ENCODE measurements at regions not wholly inside any gene's neighbourhood (a gene's known extent, or its start where the extent isn't known, plus 50 kb on each side); places are given as distances from the start of the nearest gene placed in this dataset.
"Not testable (repeated sequence)": the region's sequence is repeated elsewhere in the genome, so short reads cannot be mapped to it uniquely, and the experiment has no call there.

- Histone ChIP-seq H3K4me1 (ENCODE audit: control insufficient read depth, insufficient read depth, low read length) (peaks cover 4% of the 10 kb centered on the region), H3K36me3 (ENCODE audit: control insufficient read depth in 2 of 2, insufficient read depth in 2 of 2, low read length in 2 of 2) (no peaks in the 10 kb centered on the region), H3K9ac (ENCODE audit: low read length in 2 of 2) (no peak overlapping the region), H3K27me3 (ENCODE audit: control insufficient read depth in 1 of 2, insufficient read depth in 2 of 2, low read length in 2 of 2) (peaks cover 30 to 34% of the 10 kb centered on the region in 2 donors), H3K9me3 (ENCODE audit: control insufficient read depth in 2 of 2, low read length in 2 of 2) (no peaks in the 10 kb centered on the region), H3K27ac (ENCODE audit: low read length) (no peak overlapping the region), H3K4me3 (ENCODE audit: low read length in 2 of 2) (no peak overlapping the region)
These were observed 50.7 kb upstream of the TAC4 start for GRCh38 chr17:49898366-49899190.

GRCh38 chr17:49899191-49899485 lies 51.3 kb upstream of the TAC4 start:
- Histone ChIP-seq H3K4me3 (ENCODE audit: low read length in 2 of 2) (no peak overlapping the region), H3K9ac (ENCODE audit: low read length in 2 of 2) (no peak overlapping the region), H3K27me3 (ENCODE audit: control insufficient read depth in 1 of 2, insufficient read depth in 2 of 2, low read length in 2 of 2) (peaks cover 36 to 39% of the 10 kb centered on the region in 2 donors), H3K9me3 (ENCODE audit: control insufficient read depth in 2 of 2, low read length in 2 of 2) (no peaks in the 10 kb centered on the region), H3K27ac (ENCODE audit: low read length) (no peak overlapping the region), H3K4me1 (ENCODE audit: control insufficient read depth, insufficient read depth, low read length) (peaks cover 4% of the 10 kb centered on the region), H3K36me3 (ENCODE audit: control insufficient read depth in 2 of 2, insufficient read depth in 2 of 2, low read length in 2 of 2) (no peaks in the 10 kb centered on the region)

- peaks cover 38 to 44% of the 10 kb centered on the region in 2 donors for H3K27me3 ChIP-seq (ENCODE audit: control insufficient read depth in 1 of 2, insufficient read depth in 2 of 2, low read length in 2 of 2)
- no peak overlapping the region for H3K9ac ChIP-seq (ENCODE audit: low read length in 2 of 2)
- H3K36me3 ChIP-seq (ENCODE audit: control insufficient read depth in 2 of 2, insufficient read depth in 2 of 2, low read length in 2 of 2) = no peaks in the 10 kb centered on the region
- H3K9me3 ChIP-seq (ENCODE audit: control insufficient read depth in 2 of 2, low read length in 2 of 2) = no peaks in the 10 kb centered on the region
- H3K4me3 ChIP-seq (ENCODE audit: low read length in 2 of 2) = no peak overlapping the region
- no peak overlapping the region for H3K27ac ChIP-seq (ENCODE audit: low read length)
- H3K4me1 ChIP-seq (ENCODE audit: control insufficient read depth, insufficient read depth, low read length) = peaks cover 4% of the 10 kb centered on the region
These were observed 51.7 kb upstream of the TAC4 start for GRCh38 chr17:49899588-49899987.

- not testable (repeated sequence) for H3K9me3 ChIP-seq (ENCODE audit: control insufficient read depth in 2 of 2, low read length in 2 of 2); H3K4me3 ChIP-seq (ENCODE audit: low read length in 2 of 2); H3K36me3 ChIP-seq (ENCODE audit: control insufficient read depth in 2 of 2, insufficient read depth in 2 of 2, low read length in 2 of 2); H3K27ac ChIP-seq (ENCODE audit: low read length); H3K9ac ChIP-seq (ENCODE audit: low read length in 2 of 2); H3K4me1 ChIP-seq (ENCODE audit: control insufficient read depth, insufficient read depth, low read length)
- peaks cover 43 to 52% of the 10 kb centered on the region in 2 donors for H3K27me3 ChIP-seq (ENCODE audit: control insufficient read depth in 1 of 2, insufficient read depth in 2 of 2, low read length in 2 of 2)
These were observed 52.9 kb upstream of the TAC4 start for GRCh38 chr17:49900801-49901200.

GRCh38 chr17:49901460-49902331 lies 53.8 kb upstream of the TAC4 start:
- Histone ChIP-seq H3K4me3 (ENCODE audit: low read length in 2 of 2) (no peak overlapping the region), H3K36me3 (ENCODE audit: control insufficient read depth in 2 of 2, insufficient read depth in 2 of 2, low read length in 2 of 2) (no peaks in the 10 kb centered on the region), H3K9me3 (ENCODE audit: control insufficient read depth in 2 of 2, low read length in 2 of 2) (no peaks in the 10 kb centered on the region), H3K4me1 (ENCODE audit: control insufficient read depth, insufficient read depth, low read length) (peaks cover 4% of the 10 kb centered on the region), H3K9ac (ENCODE audit: low read length in 2 of 2) (no peak overlapping the region), H3K27me3 (ENCODE audit: control insufficient read depth in 1 of 2, insufficient read depth in 2 of 2, low read length in 2 of 2) (peaks cover 49 to 57% of the 10 kb centered on the region in 2 donors), H3K27ac (ENCODE audit: low read length) (no peak overlapping the region)

GRCh38 chr17:49903523-49903922 lies 55.7 kb upstream of the TAC4 start:
- H3K36me3 ChIP-seq (ENCODE audit: control insufficient read depth in 2 of 2, insufficient read depth in 2 of 2, low read length in 2 of 2) = no peaks in the 10 kb centered on the region
- H3K27me3 ChIP-seq (ENCODE audit: control insufficient read depth in 1 of 2, insufficient read depth in 2 of 2, low read length in 2 of 2) = peaks cover 60 to 67% of the 10 kb centered on the region in 2 donors
- no peaks in the 10 kb centered on the region for H3K9me3 ChIP-seq (ENCODE audit: control insufficient read depth in 2 of 2, low read length in 2 of 2)
- peaks cover 2% of the 10 kb centered on the region for H3K4me1 ChIP-seq (ENCODE audit: control insufficient read depth, insufficient read depth, low read length)
- H3K9ac ChIP-seq (ENCODE audit: low read length in 2 of 2) = no peak overlapping the region
- H3K27ac ChIP-seq (ENCODE audit: low read length) = no peak overlapping the region
- no peak overlapping the region for H3K4me3 ChIP-seq (ENCODE audit: low read length in 2 of 2)

- Histone ChIP-seq H3K36me3 (ENCODE audit: control insufficient read depth in 2 of 2, insufficient read depth in 2 of 2, low read length in 2 of 2) (no peaks in the 10 kb centered on the region), H3K27me3 (ENCODE audit: control insufficient read depth in 1 of 2, insufficient read depth in 2 of 2, low read length in 2 of 2) (peaks cover 70 to 80% of the 10 kb centered on the region in 2 donors), H3K27ac (ENCODE audit: low read length) (no peak overlapping the region), H3K4me1 (ENCODE audit: control insufficient read depth, insufficient read depth, low read length) (peaks cover 2% of the 10 kb centered on the region), H3K9ac (ENCODE audit: low read length in 2 of 2) (no peak overlapping the region), H3K4me3 (ENCODE audit: low read length in 2 of 2) (no peak overlapping the region), H3K9me3 (ENCODE audit: control insufficient read depth in 2 of 2, low read length in 2 of 2) (no peaks in the 10 kb centered on the region)
These were observed 57.0 kb upstream of the TAC4 start for GRCh38 chr17:49904893-49905292.

- Histone ChIP-seq H3K36me3 (ENCODE audit: control insufficient read depth in 2 of 2, insufficient read depth in 2 of 2, low read length in 2 of 2) (no peaks in the 10 kb centered on the region), H3K9me3 (ENCODE audit: control insufficient read depth in 2 of 2, low read length in 2 of 2) (no peaks in the 10 kb centered on the region), H3K4me1 (ENCODE audit: control insufficient read depth, insufficient read depth, low read length) (peaks cover 9% of the 10 kb centered on the region), H3K4me3 (ENCODE audit: low read length in 2 of 2) (no peak overlapping the region), H3K9ac (ENCODE audit: low read length in 2 of 2) (no peak overlapping the region), H3K27me3 (ENCODE audit: control insufficient read depth in 1 of 2, insufficient read depth in 2 of 2, low read length in 2 of 2) (peaks cover 84 to 89% of the 10 kb centered on the region in 2 donors), H3K27ac (ENCODE audit: low read length) (no peak overlapping the region)
These were observed 58.8 kb upstream of the TAC4 start for GRCh38 chr17:49906531-49907136.

GRCh38 chr17:49907279-49907678 lies 59.4 kb upstream of the TAC4 start:
- Histone ChIP-seq H3K4me1 (ENCODE audit: control insufficient read depth, insufficient read depth, low read length) (peaks cover 7% of the 10 kb centered on the region), H3K9ac (ENCODE audit: low read length in 2 of 2) (no peak overlapping the region), H3K9me3 (ENCODE audit: control insufficient read depth in 2 of 2, low read length in 2 of 2) (no peaks in the 10 kb centered on the region), H3K36me3 (ENCODE audit: control insufficient read depth in 2 of 2, insufficient read depth in 2 of 2, low read length in 2 of 2) (no peaks in the 10 kb centered on the region), H3K27me3 (ENCODE audit: control insufficient read depth in 1 of 2, insufficient read depth in 2 of 2, low read length in 2 of 2) (peaks cover 81 to 91% of the 10 kb centered on the region in 2 donors), H3K4me3 (ENCODE audit: low read length in 2 of 2) (no peak overlapping the region), H3K27ac (ENCODE audit: low read length) (no peak overlapping the region)

GRCh38 chr17:49908782-49909714 lies 59.9 kb upstream of the DLX4 start:
- Histone ChIP-seq H3K9ac (ENCODE audit: low read length in 2 of 2) (no peak overlapping the region), H3K4me1 (ENCODE audit: control insufficient read depth, insufficient read depth, low read length) (peaks cover 7% of the 10 kb centered on the region), H3K4me3 (ENCODE audit: low read length in 2 of 2) (no peak overlapping the region), H3K27ac (ENCODE audit: low read length) (no peak overlapping the region), H3K36me3 (ENCODE audit: control insufficient read depth in 2 of 2, insufficient read depth in 2 of 2, low read length in 2 of 2) (no peaks in the 10 kb centered on the region), H3K9me3 (ENCODE audit: control insufficient read depth in 2 of 2, low read length in 2 of 2) (no peaks in the 10 kb centered on the region), H3K27me3 (ENCODE audit: control insufficient read depth in 1 of 2, insufficient read depth in 2 of 2, low read length in 2 of 2) (peaks cover 77 to 85% of the 10 kb centered on the region in 2 donors)

All from stomach smooth muscle (tissue), 2 donors.